Left kidney (tissue), 1 donor: ENCODE measurements at regions not wholly inside any gene's neighbourhood (a gene's known extent, or its start where the extent isn't known, plus 50 kb on each side); places are given as distances from the start of the nearest gene placed in this dataset.

Source experiments
- DNase-seq: peaks from one replicate; pipeline ENCODE4 v3.0.0-alpha.2; 2013

GRCh38 chr2:9137379-9138150, 69.0 kb upstream of the ASAP2 start:
- no peak for DNase-seq

GRCh38 chr2:9135822-9136558, 70.6 kb upstream of the ASAP2 start:
- DNase-seq, result no peak

GRCh38 chr2:9127316-9127715, 79.3 kb upstream of the ASAP2 start:
- DNase-seq, result no peak

- no peak for DNase-seq
Observed at GRCh38 chr2:9126540-9126939, 80.1 kb upstream of the ASAP2 start.

GRCh38 chr2:9124231-9124741, 82.3 kb upstream of the ASAP2 start:
- no peak for DNase-seq

GRCh38 chr2:9123069-9123468, 83.5 kb upstream of the ASAP2 start:
- DNase-seq, result no peak

GRCh38 chr2:9122367-9122766, 84.2 kb upstream of the ASAP2 start:
- DNase-seq, result no peak

- no peak for DNase-seq
Observed at GRCh38 chr2:9118383-9118960, 88.1 kb upstream of the ASAP2 start.

GRCh38 chr2:9115229-9115628, 91.4 kb upstream of the ASAP2 start:
- DNase-seq, result no peak

GRCh38 chr2:9114458-9114857, 92.2 kb upstream of the ASAP2 start:
- no peak for DNase-seq

GRCh38 chr2:9113916-9114315, 92.7 kb upstream of the ASAP2 start:
- no peak for DNase-seq

- no peak for DNase-seq
Observed at GRCh38 chr2:9113262-9113661, 93.3 kb upstream of the ASAP2 start.

- no peak for DNase-seq
Observed at GRCh38 chr2:9112079-9112721, 94.4 kb upstream of the ASAP2 start.

GRCh38 chr2:9110893-9111569, 95.6 kb upstream of the ASAP2 start:
- no peak for DNase-seq

- no peak for DNase-seq
Observed at GRCh38 chr2:9110346-9110884, 96.2 kb upstream of the ASAP2 start.

GRCh38 chr2:9109871-9110270, 96.7 kb upstream of the ASAP2 start:
- no peak for DNase-seq

- DNase-seq, result no peak
Observed at GRCh38 chr2:9108210-9108967, 98.2 kb upstream of the ASAP2 start.

- DNase-seq, result no peak
Observed at GRCh38 chr2:9107168-9108025, 99.2 kb upstream of the ASAP2 start.

GRCh38 chr2:9106338-9107167, 100.1 kb upstream of the ASAP2 start:
- no peak for DNase-seq
